GM12878 (cell line): ENCODE measurements at regions not wholly inside any gene's neighbourhood (a gene's known extent, or its start where the extent isn't known, plus 50 kb on each side); places are given as distances from the start of the nearest gene placed in this dataset.

Experiments used
- ATAC-seq: fragments of 200-7000 bp; cut with Tn5 transposase; 3 replicates; pipeline ENCODE4 v1.9.1; 2020; ENCODE audit warnings: mild to moderate bottlenecking, moderate library complexity
- BruUV-seq: library from RNA; stranded (reverse); fragments of 400-500 nt; replicated peaks from 2 replicates; lab custom pipeline; 2021; lab: Mats Ljungman, UMichigan
- CTCF ChIA-PET: fragments of 300-600 bp; sonication (Branson Sonifier 250); formaldehyde crosslinking; extraction: SDS; loops from one replicate; lab custom pipeline; 2021; ENCODE audit warnings: inconsistent platforms; lab: Yijun Ruan, JAX
- POLR2A ChIA-PET: fragments of 350-600 bp; formaldehyde crosslinking; extraction: SDS; loops from one replicate; lab custom pipeline; 2021; ENCODE audit warnings: inconsistent platforms; lab: Charles Lee
- RAD21 ChIA-PET: fragments of 300-600 bp; sonication (Branson Sonifier 250); formaldehyde crosslinking; loops from one replicate; lab custom pipeline; 2023; ENCODE audit warnings: antibody characterized with exemption; ENCODE audit not compliant: unreplicated experiment; lab: Charles Lee
- SMC1A ChIA-PET: fragments of 300-600 bp; sonication (Branson Sonifier 250); formaldehyde crosslinking; loops from one replicate; lab custom pipeline; 2023; ENCODE audit not compliant: unreplicated experiment, uncharacterized antibody; lab: Charles Lee
- DNase-seq: peaks from one replicate; pipeline ENCODE4 v3.0.0-alpha.2; 2011; ENCODE audit warnings: low read depth, low spot score
- FAIRE-seq: peaks from 3 replicates; lab custom pipeline; 2011; peaks lifted over from hg19 to GRCh38; lab: Jason Lieb, UNC
- H2AFZ ChIP-seq: 2 replicates; pipeline ENCODE4 v1.6.0; 2011; ENCODE audit warnings: low read depth, low read length, control low read depth; ENCODE audit not compliant: control insufficient read depth
- H3K27ac ChIP-seq: 2 replicates; pipeline ENCODE4 v1.5.1; 2011; ENCODE audit warnings: control low read depth; ENCODE audit not compliant: control insufficient read depth, insufficient read depth
- H3K27me3 ChIP-seq, 2 experiments: replicated peaks in 1 of 2; 2 replicates each; pipeline versions ENCODE4 v1.6.0 to v1.6.1; 2011; ENCODE audit warnings: low read length in 1 of 2; ENCODE audit not compliant: control insufficient read depth in 2 of 2, insufficient read depth in 2 of 2
- H3K36me3 ChIP-seq, 2 experiments: 2 replicates each; pipeline ENCODE4 v1.5.1; 2011; ENCODE audit warnings: low read length in 1 of 2; ENCODE audit not compliant: control insufficient read depth in 2 of 2, insufficient read depth in 2 of 2
- H3K4me1 ChIP-seq: 2 replicates; pipeline ENCODE4 v1.6.1; 2011; ENCODE audit warnings: mild to moderate bottlenecking, low read length, moderate library complexity, mixed read lengths; ENCODE audit not compliant: control insufficient read depth, insufficient read depth
- H3K4me2 ChIP-seq: 2 replicates; pipeline ENCODE4 v1.6.0; 2011; ENCODE audit warnings: control low read depth; ENCODE audit not compliant: control insufficient read depth, insufficient read depth
- H3K4me3 ChIP-seq: fragments of 200-600 bp; sonication (generic); 2 replicates; pipeline ENCODE4 v1.5.1; 2016
- H3K79me2 ChIP-seq: 2 replicates; pipeline ENCODE4 v1.6.0; 2011; ENCODE audit warnings: low read length; ENCODE audit not compliant: control insufficient read depth, insufficient read depth
- H3K9ac ChIP-seq: 2 replicates; pipeline ENCODE4 v1.8.0; 2011; ENCODE audit warnings: low read length, control low read depth, mixed read lengths; ENCODE audit not compliant: control insufficient read depth, insufficient read depth
- H3K9me3 ChIP-seq: replicated peaks from 3 replicates; pipeline ENCODE4 v1.5.1; 2011; ENCODE audit warnings: mild to moderate bottlenecking, low read length; ENCODE audit not compliant: control insufficient read depth, insufficient read depth
- H4K20me1 ChIP-seq: 2 replicates; pipeline ENCODE4 v1.6.0; 2011; ENCODE audit not compliant: control insufficient read depth, insufficient read depth
- ATF3 ChIP-seq: IDR thresholded peaks from 2 replicates; pipeline ENCODE4 v1.6.1; 2011; ENCODE audit warnings: low read depth, mild to moderate bottlenecking, low read length, moderate library complexity, borderline replicate concordance; ENCODE audit errors: extremely low read depth
- ATF7 ChIP-seq: fragments of 450-650 bp; IDR thresholded peaks from 2 replicates; pipeline ENCODE4 v1.6.1; 2016; ENCODE audit warnings: low read depth, mild to moderate bottlenecking
- BCL3 ChIP-seq: IDR thresholded peaks from 2 replicates; pipeline ENCODE4 v1.6.1; 2011; ENCODE audit warnings: borderline replicate concordance, low read depth, mild to moderate bottlenecking, moderate library complexity, low read length; ENCODE audit not compliant: insufficient read depth, poor library complexity, severe bottlenecking
- BHLHE40 ChIP-seq, 2 experiments: fragments of 450-650 bp in 1 of 2; IDR thresholded peaks; 2 replicates each; pipeline ENCODE4 v1.6.1; 2011 to 2017; ENCODE audit warnings: low read depth in 2 of 2, borderline replicate concordance in 1 of 2, improper control_type of control experiment in 1 of 2, low read length in 1 of 2, mild to moderate bottlenecking in 1 of 2
- CBX5 ChIP-seq: sonication (generic); IDR thresholded peaks from 2 replicates; pipeline ENCODE4 v1.6.1; 2016; ENCODE audit warnings: low read depth, moderate library complexity, mild to moderate bottlenecking, inconsistent platforms
- EED ChIP-seq: sonication (generic); IDR thresholded peaks from 2 replicates; pipeline ENCODE4 v1.6.1; 2016; ENCODE audit warnings: antibody characterized with exemption, low read depth
- MTA2 ChIP-seq: fragments of 450-650 bp; IDR thresholded peaks from 2 replicates; pipeline ENCODE4 v1.6.1; 2016; ENCODE audit warnings: low read depth, mild to moderate bottlenecking, moderate library complexity
- NR2C2 ChIP-seq: IDR thresholded peaks from 2 replicates; pipeline ENCODE4 v1.6.1; 2011; ENCODE audit warnings: borderline replicate concordance, low read depth; ENCODE audit not compliant: control insufficient read depth, insufficient read length
- PML ChIP-seq: IDR thresholded peaks from 2 replicates; pipeline ENCODE4 v1.6.1; 2012; ENCODE audit warnings: low read length, inconsistent platforms
- POLR2AphosphoS2 ChIP-seq: IDR thresholded peaks from 2 replicates; pipeline ENCODE4 v1.6.1; 2011; ENCODE audit warnings: low read depth, mild to moderate bottlenecking, low read length, improper control_type of control experiment, moderate library complexity
- RUNX3 ChIP-seq: IDR thresholded peaks from 2 replicates; pipeline ENCODE4 v1.6.1; 2012; ENCODE audit warnings: low read length, inconsistent platforms
- SPI1 ChIP-seq: IDR thresholded peaks from 2 replicates; pipeline ENCODE4 v1.6.1; 2011; ENCODE audit warnings: low read depth, mild to moderate bottlenecking, low read length, moderate library complexity, borderline replicate concordance; ENCODE audit not compliant: insufficient read depth
- ZNF592 ChIP-seq: fragments of 450-650 bp; IDR thresholded peaks from 2 replicates; pipeline ENCODE4 v1.6.1; 2017; ENCODE audit warnings: mild to moderate bottlenecking, moderate library complexity
- WGBS: methylation state at CpG from one replicate; pipeline ENCODE4 v1.1.6; 2016; ENCODE audit warnings: low lambda C conversion rate; ENCODE audit not compliant: insufficient replicate concordance, insufficient coverage; ENCODE audit errors: missing lambda C conversion rate; 5-methylcytosine and 5-hydroxymethylcytosine counted together
- in situ Hi-C: fragments of 300-500 bp; cut with MboI; formaldehyde crosslinking; loops from 9 replicates; pipeline ENCODE4 v1.14.3; 2018; ENCODE audit warnings: mixed read lengths
- intact Hi-C: fragments of 100-400 bp; cut with micrococcal nuclease; formaldehyde crosslinking; loops from one replicate; pipeline ENCODE4 v1.14.2; 2022; ENCODE audit not compliant: unreplicated experiment

- peak; percentile 16 for TF ChIP-seq BCL3
- peak; percentile 52 for TF ChIP-seq NR2C2
- peak; percentile 32; the same call in 1 of the 2 replicates for TF ChIP-seq EED
- peak; percentile 65 for TF ChIP-seq RUNX3
- peak; percentile 44; the same call in 1 of the 2 replicates for TF ChIP-seq MTA2
These were observed 188.0 kb upstream of the TAB2 start (continued) for GRCh38 chr6:149129371-149130077.

GRCh38 chr6:149130090-149130489, 187.4 kb upstream of the TAB2 start:
- DNase-seq = no peak
- in situ Hi-C loops = no loop called here
- intact Hi-C loops = no loop called here
- FAIRE-seq = no peak
- Histone ChIP-seq H3K79me2 (no peaks in the 10 kb centered on the region), H3K27me3 (no peaks in the 10 kb centered on the region), H2AFZ (no peak overlapping the region), H3K9me3 (no peaks in the 10 kb centered on the region; the same call in 2 of the 3 replicates), H3K27ac (no peak overlapping the region), H3K4me2 (no peak overlapping the region), H3K4me1 (peaks cover 17% of the 10 kb centered on the region), H3K9ac (no peak overlapping the region), H4K20me1 (no peaks in the 10 kb centered on the region), H3K36me3 (no peaks in the 10 kb centered on the region), H3K4me3 (no peak overlapping the region)
- ChIA-PET SMC1A (interaction anchor here (0.6 to 4.6 kb wide), 6 partner anchors 10 to 302 kb away, joined by 3 to 30 read pairs (median 6); no protein-coding TSS in a partner anchor), RAD21 (interaction anchor here (1.5 to 2.1 kb wide), 2 partner anchors 38 to 50 kb away, joined by 3 to 6 read pairs; no protein-coding TSS in a partner anchor), CTCF (interaction anchor here (1.8 to 2.1 kb wide), 2 partner anchors 19 to 101 kb away, joined by 4 read pairs; no protein-coding TSS in a partner anchor), POLR2A (no interaction called here)
- no peak for ATAC-seq
- no TSS peak for BruUV-seq
- 45% methylated on average over 1 of the region's 1 CpG for WGBS
- no peak for TF ChIP-seq ATF3
- TF ChIP-seq POLR2AphosphoS2 = no peak
- no peak for TF ChIP-seq NR2C2
- no peak for TF ChIP-seq CBX5
- no peak for TF ChIP-seq ATF7
- no peak for TF ChIP-seq PML
- no peak for TF ChIP-seq SPI1
- no peak for TF ChIP-seq ZNF592
- no peak for TF ChIP-seq BHLHE40 (IDR thresholded peaks at IDR 0.05; ENCODE audit: borderline replicate concordance in 1 of 2, low read depth in 2 of 2, low read length in 1 of 2)
